ENCODE measurements at regions not wholly inside any gene's neighbourhood (a gene's known extent, or its start where the extent isn't known, plus 50 kb on each side); places are given as distances from the start of the nearest gene placed in this dataset.

DNA sequence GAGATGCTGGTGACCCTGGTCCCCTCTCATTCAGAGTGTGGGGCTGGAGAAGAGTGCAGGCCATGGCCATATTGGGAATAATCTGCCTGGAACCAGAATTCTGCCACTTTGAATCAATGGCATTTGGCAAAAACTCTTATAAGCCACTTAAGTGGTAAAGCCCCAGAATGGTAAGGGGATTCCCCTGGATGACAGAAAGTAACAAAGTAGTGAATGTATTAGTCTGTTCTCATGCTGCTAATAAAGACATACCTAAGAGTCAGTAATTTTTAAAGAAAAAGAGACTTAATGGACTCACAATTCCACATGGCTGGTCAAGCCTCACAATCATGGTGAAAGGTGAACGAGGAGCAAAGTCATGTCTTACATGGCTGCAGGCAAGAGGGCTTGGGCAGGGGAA, 248.6 kb downstream of the SH2D4B start (continued):
- no peak for TF ChIP-seq ATF7-NPFF (CRISPR knock-in tag; IDR thresholded peaks at IDR 0.05; ENCODE audit: low read depth)

DNA sequence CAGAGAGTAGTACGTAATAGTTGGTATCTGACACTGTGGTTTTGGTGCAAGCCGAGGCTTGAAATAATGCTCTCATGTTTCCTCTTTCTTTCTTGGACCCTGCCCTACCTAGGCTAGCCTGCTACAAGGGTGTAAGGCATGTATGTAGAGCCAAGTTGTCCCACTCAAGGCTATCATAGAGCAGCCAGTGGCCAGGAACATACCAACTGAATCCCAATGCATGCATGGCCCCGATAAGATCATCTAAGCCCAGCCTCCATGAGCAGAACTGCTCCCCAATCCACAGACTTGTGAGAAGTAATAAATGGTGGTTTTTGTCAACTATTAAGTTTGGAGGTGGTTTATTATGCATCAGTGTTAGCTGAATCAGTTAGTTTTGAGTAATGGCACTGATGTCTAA, 250.2 kb downstream of the SH2D4B start:
- no TSS peak for BruUV-seq (replicated peaks)
- DNase-seq (ENCODE audit: low spot score) (no peak), ATAC-seq (no peak), FAIRE-seq (no peak)
- Histone ChIP-seq H3K4me2 (ENCODE audit: low read depth, low read length) (no peak overlapping the region), H3K27ac (ENCODE audit: extremely low read length, insufficient read depth, low read length) (no peak overlapping the region), H4K20me1 (ENCODE audit: insufficient read depth, low read length) (no peaks in the 10 kb centered on the region), H3K4me1 (ENCODE audit: insufficient read depth, low read length) (no peaks in the 10 kb centered on the region), H3K9me3 (ENCODE audit: low read length) (no peaks in the 10 kb centered on the region), H3K27me3 (ENCODE audit: control insufficient read depth in 1 of 2, insufficient read depth in 2 of 2, low read length in 2 of 2) (no peaks in the 10 kb centered on the region), H3K79me2 (ENCODE audit: insufficient read depth, low read length) (no peaks in the 10 kb centered on the region), H3K9ac (ENCODE audit: insufficient read depth, low read depth, low read length) (no peak overlapping the region), H3K4me3 (replicated peaks in 1 of 3; ENCODE audit: insufficient read depth in 1 of 3, low read depth in 2 of 3, low read length in 3 of 3) (no peak overlapping the region), H3K36me3 (replicated peaks in 1 of 2; ENCODE audit: control insufficient read depth in 1 of 2, insufficient read depth in 2 of 2, low read length in 2 of 2) (no peaks in the 10 kb centered on the region), H2AFZ (ENCODE audit: low read length) (no peak overlapping the region)
- CTCF ChIA-PET (ENCODE audit: low intra/inter-chr PET ratio, low total read pairs): no interaction called here
- WGBS (ENCODE audit: low lambda C conversion rate): 1% methylated on average over 3 of the region's 3 CpGs
- intact Hi-C loops (cut with micrococcal nuclease; ENCODE audit: unreplicated experiment) (no loop called here), in situ Hi-C loops (cut with HindIII; ENCODE audit: extremely low pct_ligation_motif_present, low pct_unique_long_range_greater_than_20kb) (no loop called here)
- TF ChIP-seq GPN1 (CRISPR knock-in tag; IDR thresholded peaks at IDR 0.05; ENCODE audit: borderline replicate concordance): no peak
- no peak for TF ChIP-seq ZNF256 (CRISPR knock-in tag; conservative IDR thresholded peaks at IDR 0.05)
- TF ChIP-seq, protein P1, sequence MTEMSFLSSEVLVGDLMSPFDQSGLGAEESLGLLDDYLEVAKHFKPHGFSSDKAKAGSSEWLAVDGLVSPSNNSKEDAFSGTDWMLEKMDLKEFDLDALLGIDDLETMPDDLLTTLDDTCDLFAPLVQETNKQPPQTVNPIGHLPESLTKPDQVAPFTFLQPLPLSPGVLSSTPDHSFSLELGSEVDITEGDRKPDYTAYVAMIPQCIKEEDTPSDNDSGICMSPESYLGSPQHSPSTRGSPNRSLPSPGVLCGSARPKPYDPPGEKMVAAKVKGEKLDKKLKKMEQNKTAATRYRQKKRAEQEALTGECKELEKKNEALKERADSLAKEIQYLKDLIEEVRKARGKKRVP (CRISPR knock-in tag; IDR thresholded peaks at IDR 0.05): no peak
- TF ChIP-seq, protein P2, sequence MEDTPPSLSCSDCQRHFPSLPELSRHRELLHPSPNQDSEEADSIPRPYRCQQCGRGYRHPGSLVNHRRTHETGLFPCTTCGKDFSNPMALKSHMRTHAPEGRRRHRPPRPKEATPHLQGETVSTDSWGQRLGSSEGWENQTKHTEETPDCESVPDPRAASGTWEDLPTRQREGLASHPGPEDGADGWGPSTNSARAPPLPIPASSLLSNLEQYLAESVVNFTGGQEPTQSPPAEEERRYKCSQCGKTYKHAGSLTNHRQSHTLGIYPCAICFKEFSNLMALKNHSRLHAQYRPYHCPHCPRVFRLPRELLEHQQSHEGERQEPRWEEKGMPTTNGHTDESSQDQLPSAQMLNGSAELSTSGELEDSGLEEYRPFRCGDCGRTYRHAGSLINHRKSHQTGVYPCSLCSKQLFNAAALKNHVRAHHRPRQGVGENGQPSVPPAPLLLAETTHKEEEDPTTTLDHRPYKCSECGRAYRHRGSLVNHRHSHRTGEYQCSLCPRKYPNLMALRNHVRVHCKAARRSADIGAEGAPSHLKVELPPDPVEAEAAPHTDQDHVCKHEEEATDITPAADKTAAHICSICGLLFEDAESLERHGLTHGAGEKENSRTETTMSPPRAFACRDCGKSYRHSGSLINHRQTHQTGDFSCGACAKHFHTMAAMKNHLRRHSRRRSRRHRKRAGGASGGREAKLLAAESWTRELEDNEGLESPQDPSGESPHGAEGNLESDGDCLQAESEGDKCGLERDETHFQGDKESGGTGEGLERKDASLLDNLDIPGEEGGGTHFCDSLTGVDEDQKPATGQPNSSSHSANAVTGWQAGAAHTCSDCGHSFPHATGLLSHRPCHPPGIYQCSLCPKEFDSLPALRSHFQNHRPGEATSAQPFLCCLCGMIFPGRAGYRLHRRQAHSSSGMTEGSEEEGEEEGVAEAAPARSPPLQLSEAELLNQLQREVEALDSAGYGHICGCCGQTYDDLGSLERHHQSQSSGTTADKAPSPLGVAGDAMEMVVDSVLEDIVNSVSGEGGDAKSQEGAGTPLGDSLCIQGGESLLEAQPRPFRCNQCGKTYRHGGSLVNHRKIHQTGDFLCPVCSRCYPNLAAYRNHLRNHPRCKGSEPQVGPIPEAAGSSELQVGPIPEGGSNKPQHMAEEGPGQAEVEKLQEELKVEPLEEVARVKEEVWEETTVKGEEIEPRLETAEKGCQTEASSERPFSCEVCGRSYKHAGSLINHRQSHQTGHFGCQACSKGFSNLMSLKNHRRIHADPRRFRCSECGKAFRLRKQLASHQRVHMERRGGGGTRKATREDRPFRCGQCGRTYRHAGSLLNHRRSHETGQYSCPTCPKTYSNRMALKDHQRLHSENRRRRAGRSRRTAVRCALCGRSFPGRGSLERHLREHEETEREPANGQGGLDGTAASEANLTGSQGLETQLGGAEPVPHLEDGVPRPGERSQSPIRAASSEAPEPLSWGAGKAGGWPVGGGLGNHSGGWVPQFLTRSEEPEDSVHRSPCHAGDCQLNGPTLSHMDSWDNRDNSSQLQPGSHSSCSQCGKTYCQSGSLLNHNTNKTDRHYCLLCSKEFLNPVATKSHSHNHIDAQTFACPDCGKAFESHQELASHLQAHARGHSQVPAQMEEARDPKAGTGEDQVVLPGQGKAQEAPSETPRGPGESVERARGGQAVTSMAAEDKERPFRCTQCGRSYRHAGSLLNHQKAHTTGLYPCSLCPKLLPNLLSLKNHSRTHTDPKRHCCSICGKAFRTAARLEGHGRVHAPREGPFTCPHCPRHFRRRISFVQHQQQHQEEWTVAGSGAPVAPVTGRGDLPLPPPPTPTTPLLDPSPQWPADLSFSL (CRISPR knock-in tag; IDR thresholded peaks at IDR 0.05): no peak
- no peak for TF ChIP-seq SAP130 (CRISPR knock-in tag; IDR thresholded peaks at IDR 0.05; ENCODE audit: low read depth)
- TF ChIP-seq NPAS2 (CRISPR knock-in tag; IDR thresholded peaks at IDR 0.05; ENCODE audit: borderline replicate concordance): no peak
- POLR2A ChIA-PET: no interaction called here

Measured in HepG2 (cell line).